ENCODE measurements at regions not wholly inside any gene's neighbourhood (a gene's known extent, or its start where the extent isn't known, plus 50 kb on each side); places are given as distances from the start of the nearest gene placed in this dataset.

DNA sequence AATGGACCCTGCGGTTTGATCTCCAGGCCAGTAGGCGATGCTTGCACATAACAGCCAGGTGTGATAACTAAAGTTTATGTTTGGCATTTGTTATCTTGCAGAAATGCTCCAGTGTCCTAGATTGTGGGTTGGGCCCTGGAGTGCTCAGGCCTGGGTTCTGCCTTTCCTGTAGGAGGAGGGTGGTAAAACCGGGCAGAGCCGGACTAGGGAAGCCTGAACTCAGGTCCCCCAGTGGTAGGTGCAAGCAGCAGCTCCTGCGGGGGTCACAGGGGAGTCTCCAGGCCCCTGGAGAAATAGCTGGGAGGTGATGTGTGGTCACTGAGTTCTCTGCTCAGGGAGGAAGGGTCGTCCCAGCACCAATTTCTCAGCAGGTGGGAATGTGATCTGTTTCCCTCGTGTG, 538.3 kb upstream of the ANO3 start:
- no peak for TF ChIP-seq POLR2A (IDR thresholded peaks at IDR 0.05)
- TF ChIP-seq, protein P1, sequence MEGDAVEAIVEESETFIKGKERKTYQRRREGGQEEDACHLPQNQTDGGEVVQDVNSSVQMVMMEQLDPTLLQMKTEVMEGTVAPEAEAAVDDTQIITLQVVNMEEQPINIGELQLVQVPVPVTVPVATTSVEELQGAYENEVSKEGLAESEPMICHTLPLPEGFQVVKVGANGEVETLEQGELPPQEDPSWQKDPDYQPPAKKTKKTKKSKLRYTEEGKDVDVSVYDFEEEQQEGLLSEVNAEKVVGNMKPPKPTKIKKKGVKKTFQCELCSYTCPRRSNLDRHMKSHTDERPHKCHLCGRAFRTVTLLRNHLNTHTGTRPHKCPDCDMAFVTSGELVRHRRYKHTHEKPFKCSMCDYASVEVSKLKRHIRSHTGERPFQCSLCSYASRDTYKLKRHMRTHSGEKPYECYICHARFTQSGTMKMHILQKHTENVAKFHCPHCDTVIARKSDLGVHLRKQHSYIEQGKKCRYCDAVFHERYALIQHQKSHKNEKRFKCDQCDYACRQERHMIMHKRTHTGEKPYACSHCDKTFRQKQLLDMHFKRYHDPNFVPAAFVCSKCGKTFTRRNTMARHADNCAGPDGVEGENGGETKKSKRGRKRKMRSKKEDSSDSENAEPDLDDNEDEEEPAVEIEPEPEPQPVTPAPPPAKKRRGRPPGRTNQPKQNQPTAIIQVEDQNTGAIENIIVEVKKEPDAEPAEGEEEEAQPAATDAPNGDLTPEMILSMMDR (IDR thresholded peaks at IDR 0.05) = no peak
- TF ChIP-seq POLR2AphosphoS5 (IDR thresholded peaks at IDR 0.05) = no peak
- no peak for TF ChIP-seq EP300 (IDR thresholded peaks at IDR 0.05)

Measured in upper lobe of left lung (tissue), 4 donors.